ENCODE measurements at regions not wholly inside any gene's neighbourhood (a gene's known extent, or its start where the extent isn't known, plus 50 kb on each side); places are given as distances from the start of the nearest gene placed in this dataset.

DNA sequence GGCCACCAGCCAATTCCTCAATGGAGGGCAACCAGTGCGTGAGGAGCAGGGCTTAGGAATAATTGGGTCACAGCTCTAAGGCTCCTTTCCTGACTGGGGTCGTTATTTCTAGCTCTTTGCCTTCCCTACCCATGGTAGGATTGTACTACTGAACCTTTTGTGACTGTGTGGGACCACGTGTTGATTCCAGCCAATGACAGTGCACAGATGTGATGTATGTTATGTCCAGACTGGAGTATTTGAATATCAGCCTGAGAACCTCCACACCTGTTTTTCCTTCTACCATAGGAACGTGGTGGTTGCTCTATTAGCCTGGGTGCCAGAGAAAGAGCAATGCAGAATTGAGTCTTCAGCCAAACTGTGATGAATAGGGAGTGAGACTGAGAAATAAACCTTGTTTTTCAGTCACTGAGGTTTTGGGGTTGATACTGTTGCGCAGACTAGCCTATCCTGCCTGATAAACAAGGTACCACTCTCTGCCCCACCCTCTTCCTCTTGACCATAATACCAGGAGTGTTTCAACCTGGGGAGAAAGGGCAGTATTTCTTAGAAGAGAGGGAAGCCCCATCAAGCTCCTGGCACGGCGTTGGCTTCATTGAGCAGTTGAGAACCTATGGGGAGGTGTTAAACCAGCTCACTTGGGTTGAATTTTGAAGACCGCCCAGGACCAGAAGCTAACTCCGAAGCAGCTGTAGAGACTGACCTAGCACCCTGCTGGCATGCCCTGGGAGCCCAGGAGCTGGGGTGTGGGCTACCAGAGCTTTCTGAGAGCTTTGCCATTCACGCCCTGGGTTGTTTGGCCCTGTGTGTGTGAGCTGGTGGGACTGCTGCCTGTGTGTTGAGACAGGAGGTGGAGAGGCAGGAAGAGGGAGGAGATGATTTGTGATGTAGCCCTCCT is 105.5 kb upstream of the BACH2 start:
- TF ChIP-seq, protein P1, sequence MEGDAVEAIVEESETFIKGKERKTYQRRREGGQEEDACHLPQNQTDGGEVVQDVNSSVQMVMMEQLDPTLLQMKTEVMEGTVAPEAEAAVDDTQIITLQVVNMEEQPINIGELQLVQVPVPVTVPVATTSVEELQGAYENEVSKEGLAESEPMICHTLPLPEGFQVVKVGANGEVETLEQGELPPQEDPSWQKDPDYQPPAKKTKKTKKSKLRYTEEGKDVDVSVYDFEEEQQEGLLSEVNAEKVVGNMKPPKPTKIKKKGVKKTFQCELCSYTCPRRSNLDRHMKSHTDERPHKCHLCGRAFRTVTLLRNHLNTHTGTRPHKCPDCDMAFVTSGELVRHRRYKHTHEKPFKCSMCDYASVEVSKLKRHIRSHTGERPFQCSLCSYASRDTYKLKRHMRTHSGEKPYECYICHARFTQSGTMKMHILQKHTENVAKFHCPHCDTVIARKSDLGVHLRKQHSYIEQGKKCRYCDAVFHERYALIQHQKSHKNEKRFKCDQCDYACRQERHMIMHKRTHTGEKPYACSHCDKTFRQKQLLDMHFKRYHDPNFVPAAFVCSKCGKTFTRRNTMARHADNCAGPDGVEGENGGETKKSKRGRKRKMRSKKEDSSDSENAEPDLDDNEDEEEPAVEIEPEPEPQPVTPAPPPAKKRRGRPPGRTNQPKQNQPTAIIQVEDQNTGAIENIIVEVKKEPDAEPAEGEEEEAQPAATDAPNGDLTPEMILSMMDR (conservative IDR thresholded peaks at IDR 0.05): no peak
- no peak overlapping the region for H3K27ac ChIP-seq

DNA sequence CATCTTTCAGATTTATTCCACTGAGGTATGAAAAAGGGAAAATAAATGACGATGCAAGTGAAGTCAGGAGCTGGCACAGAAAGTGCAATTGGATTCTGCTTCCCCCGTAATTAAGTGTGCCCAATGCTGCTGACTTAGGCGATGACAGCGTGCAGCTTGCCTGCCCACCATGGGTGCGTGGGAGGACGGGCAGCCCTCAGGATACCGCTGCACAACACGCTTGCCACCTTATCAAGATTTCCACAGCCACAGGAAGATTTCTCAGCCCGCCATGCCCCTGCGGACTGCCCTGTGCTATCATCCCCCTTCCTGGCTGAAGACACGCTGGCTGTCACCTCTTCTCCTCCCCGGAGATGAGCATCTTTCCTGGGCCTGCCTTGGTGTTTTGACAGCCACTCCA is 103.3 kb upstream of the BACH2 start:
- H3K27ac ChIP-seq: no peak overlapping the region
- TF ChIP-seq, protein P1 (conservative IDR thresholded peaks at IDR 0.05): no peak

DNA sequence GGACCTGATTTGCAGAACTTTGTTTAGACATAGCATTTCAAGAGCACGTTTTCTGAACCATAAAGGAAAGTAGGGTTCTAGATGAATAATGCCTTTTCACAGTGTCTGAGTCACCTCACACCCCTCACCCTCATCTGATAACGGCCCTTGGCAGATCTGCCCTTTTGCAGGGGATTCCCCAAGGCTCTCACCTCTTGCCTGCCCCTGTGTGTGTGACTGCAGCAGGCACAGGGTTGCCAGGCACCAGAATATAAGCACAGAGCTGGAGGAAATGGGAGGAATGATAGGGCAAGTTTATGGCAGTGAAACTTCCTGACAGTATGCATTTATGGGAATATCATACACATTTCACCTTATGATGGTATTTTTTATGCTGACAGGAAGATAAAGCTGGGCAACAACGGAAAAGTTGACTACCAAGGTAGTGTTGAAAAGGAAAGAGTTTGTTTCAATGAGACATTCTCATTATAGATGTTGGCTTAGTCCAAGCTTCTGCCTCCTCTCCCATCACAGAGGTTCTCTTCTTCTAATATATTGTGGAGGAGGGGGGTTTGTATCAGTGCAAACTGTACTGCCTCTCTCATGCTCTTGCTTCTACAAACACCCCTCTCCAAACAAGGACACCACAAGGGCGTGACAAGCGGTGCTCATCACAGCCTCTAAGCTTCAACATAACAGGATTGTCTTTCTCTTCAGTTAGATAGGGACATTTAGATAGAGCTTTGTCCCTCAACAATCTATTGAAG is 101.5 kb upstream of the BACH2 start:
- peak overlapping the region; percentile 44; the same call in 1 of the 2 replicates for H3K27ac ChIP-seq
- TF ChIP-seq, protein P1 (conservative IDR thresholded peaks at IDR 0.05): no peak

DNA sequence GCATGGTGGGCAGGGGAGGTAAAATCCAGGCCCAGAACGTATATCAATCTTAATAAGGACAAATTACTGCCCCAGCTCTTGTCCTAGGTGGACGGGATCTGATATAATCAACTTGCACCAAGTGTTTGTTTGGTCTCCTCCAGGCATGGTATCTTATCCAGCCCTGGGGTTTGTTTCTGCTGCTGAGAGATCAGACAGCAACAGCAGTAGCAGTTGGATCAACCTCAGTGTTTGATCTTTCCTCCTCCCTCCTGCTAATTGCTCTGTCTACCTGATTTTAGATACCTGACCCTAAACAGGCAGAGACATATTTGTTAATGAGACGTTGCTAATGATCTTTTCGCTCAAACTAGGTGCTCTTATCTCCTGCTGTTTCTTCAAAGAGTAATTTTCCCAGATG is 100.4 kb upstream of the BACH2 start:
- TF ChIP-seq, protein P1 (conservative IDR thresholded peaks at IDR 0.05): no peak
- H3K27ac ChIP-seq: peak overlapping the region; percentile 44; the same call in 1 of the 2 replicates

DNA sequence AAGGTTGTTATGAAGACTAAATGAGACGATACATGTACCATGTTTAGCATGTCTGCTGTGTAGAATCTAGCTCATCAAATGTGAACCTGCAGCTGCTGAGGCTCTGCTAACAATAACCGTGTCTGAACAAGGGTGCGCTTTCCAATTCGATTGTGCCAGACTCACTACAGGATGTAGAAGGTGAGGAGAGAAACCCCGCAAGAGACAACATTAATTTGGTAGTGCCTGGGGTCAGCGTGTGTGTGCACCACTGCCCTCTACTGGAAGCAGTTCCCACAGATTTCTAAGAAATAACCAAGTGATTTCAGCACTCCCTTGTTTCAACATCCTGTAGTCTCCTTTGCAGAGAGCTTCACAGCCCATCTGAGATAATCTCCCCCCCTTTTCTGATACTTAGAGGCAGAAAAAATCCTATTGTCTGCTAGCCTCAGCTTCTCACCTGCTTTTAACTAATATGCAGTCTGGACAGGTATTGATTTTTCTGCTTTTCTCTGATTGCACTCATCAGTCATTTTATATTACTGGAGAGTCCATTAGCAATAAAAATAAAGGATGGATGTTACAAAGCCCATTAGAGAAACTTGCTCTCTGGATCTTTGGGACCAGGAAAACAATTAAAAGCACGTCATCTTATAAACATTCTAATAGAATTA is 96.7 kb upstream of the BACH2 start:
- TF ChIP-seq, protein P1 (conservative IDR thresholded peaks at IDR 0.05): peak; percentile 81
- H3K27ac ChIP-seq: peak overlapping the region; percentile 76; the same call in 1 of the 2 replicates

DNA sequence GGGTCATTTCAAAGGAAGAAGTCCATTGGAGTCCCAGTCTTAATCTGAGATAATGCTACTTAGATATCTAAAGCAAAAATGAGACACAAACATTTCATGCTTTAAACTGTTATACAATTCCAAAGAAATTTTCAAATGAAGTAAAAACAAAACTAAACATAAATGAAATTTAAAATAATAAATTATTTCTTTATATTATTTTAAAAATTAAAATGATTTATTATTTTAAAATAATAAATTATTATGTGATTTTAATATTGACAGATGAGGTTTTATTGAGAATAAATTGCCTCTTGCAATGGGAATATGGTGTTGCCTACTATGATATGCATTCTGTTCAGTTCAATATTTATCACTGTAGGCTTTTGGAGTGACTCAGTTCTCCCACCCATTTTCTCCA is 93.7 kb upstream of the BACH2 start:
- peak overlapping the region; percentile 76; the same call in 1 of the 2 replicates for H3K27ac ChIP-seq
- TF ChIP-seq, protein P1 (conservative IDR thresholded peaks at IDR 0.05): no peak

DNA sequence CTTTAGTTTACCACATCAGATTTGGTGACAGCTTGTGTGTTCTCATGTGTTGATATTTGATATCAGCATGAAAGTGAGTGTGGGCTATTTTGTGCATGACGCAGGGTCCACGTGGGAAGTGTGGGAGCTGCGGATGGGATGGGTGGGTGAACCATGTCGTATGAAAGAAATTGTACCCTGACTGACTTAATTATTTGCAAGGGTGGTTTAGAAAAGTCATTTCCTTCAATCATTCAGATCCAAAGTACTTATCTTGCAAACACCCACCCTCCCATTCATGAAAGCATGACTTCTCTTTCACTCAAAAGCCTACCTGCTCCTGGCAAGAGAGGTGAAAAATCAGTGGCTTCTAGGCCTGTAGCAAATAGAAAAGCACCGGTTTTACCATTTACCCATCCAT is 91.8 kb upstream of the BACH2 start:
- TF ChIP-seq, protein P1 (conservative IDR thresholded peaks at IDR 0.05): no peak

More for the DNA sequence above, 91.8 kb upstream of the BACH2 start:
- H3K27ac ChIP-seq: peak overlapping the region; percentile 61; the same call in 1 of the 2 replicates

Data from VCaP (cell line).